Pancreas (tissue), 10 donors: ENCODE measurements at regions not wholly inside any gene's neighbourhood (a gene's known extent, or its start where the extent isn't known, plus 50 kb on each side); places are given as distances from the start of the nearest gene placed in this dataset.

Experiments
- ATAC-seq, 4 donors: fragments of 200-7000 bp; cut with Tn5 transposase; one replicate each; pipeline versions ENCODE4 v1.8.0 to v1.9.1; 2020; ENCODE audit warnings: mild to moderate bottlenecking in 4 of 4, moderate library complexity in 4 of 4
- DNase-seq, 6 donors: peaks; one replicate each; pipeline ENCODE4 v3.0.0-alpha.2; 2020
- FAIRE-seq: peaks from 2 replicates; lab custom pipeline; 2012; peaks lifted over from hg19 to GRCh38; lab: Jason Lieb, UNC
- H3K27ac ChIP-seq, 4 donors: fragments of 200-600 bp; sonication (generic); 1 replicate in 3 of 4; 2 replicates in 1 of 4; pipeline versions ENCODE4 v1.5.0 to v1.8.0; 2020
- H3K27me3 ChIP-seq, 4 donors: fragments of 200-600 bp; one replicate each; pipeline ENCODE4 v1.8.0; 2021
- H3K36me3 ChIP-seq, 3 donors: fragments of 200-600 bp; sonication (generic) in 1 of 3; one replicate each; pipeline versions ENCODE4 v1.5.0 to v1.8.0; 2020 to 2021
- H3K4me1 ChIP-seq, 3 donors: fragments of 200-600 bp; one replicate each; pipeline ENCODE4 v1.8.0; 2021
- H3K4me3 ChIP-seq, 4 donors: fragments of 200-600 bp; sonication (generic) in 2 of 4; one replicate each; pipeline versions ENCODE4 v1.5.0 to v1.8.0; 2020 to 2021
- H3K9me3 ChIP-seq, 4 donors: fragments of 200-600 bp; one replicate each; pipeline ENCODE4 v1.8.0; 2021
- WGBS, 2 donors: extraction: QIAGEN DNeasy Blood & Tissue Kit; methylation state at CpG; one replicate each; pipeline ENCODE4 v1.1.7; 2013; 5-methylcytosine and 5-hydroxymethylcytosine counted together
- intact Hi-C, 3 donors: fragments of 100-400 bp; cut with DNase I; formaldehyde crosslinking; loops; one replicate each; pipeline versions ENCODE4 v1.11.1 to v1.14.2; 2022
- TF ChIP-seq, protein P1 (sequence below), 4 donors: fragments of 200-600 bp; sonication (generic) in 3 of 4; IDR thresholded peaks; one replicate each; pipeline versions ENCODE4 v1.5.0 to v1.8.0; 2021; ENCODE audit warnings: antibody characterized with exemption in 4 of 4
- donor health status: healthy with polysubstance abuse.
- donor health status: DM: no; HTN: no; CAD: no; lungs with moderate emphysema.
- donor health status: DM: no; HTN: no; CAD: no.
- donor health status: control.
- donor health status: control.
- donor health status: Bipolar disorder and iron deficiency.
- donor health status: DM: yes; HTN: yes; CAD: no.
- donor health status: DM: no; HTN: no; CAD: no.
- donor health status: DM: no; HTN: no; CAD: no.
- donor health status: DM: yes; HTN: yes; CAD: no.

DNA sequence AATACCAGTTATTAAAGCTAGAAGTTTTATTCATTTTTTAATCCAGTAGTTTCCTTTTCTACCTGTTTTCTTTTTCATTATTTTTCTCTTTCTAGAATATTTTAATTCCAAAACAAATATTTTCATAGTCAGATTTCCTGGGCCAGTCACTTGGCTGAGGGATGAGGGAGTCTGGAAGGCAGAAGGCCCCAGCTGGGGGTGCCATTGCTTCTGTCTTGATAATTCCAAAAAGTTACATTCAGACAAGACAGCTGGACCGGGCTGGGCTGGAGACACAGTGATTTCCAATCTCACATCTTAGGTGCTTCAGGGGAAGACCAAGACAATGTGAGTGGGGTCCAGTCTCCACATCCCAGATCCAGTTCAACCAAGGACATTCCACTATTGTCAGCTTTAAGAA is 263.5 kb downstream of the TMA16 start:
- TF ChIP-seq, protein P1, sequence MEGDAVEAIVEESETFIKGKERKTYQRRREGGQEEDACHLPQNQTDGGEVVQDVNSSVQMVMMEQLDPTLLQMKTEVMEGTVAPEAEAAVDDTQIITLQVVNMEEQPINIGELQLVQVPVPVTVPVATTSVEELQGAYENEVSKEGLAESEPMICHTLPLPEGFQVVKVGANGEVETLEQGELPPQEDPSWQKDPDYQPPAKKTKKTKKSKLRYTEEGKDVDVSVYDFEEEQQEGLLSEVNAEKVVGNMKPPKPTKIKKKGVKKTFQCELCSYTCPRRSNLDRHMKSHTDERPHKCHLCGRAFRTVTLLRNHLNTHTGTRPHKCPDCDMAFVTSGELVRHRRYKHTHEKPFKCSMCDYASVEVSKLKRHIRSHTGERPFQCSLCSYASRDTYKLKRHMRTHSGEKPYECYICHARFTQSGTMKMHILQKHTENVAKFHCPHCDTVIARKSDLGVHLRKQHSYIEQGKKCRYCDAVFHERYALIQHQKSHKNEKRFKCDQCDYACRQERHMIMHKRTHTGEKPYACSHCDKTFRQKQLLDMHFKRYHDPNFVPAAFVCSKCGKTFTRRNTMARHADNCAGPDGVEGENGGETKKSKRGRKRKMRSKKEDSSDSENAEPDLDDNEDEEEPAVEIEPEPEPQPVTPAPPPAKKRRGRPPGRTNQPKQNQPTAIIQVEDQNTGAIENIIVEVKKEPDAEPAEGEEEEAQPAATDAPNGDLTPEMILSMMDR (IDR thresholded peaks at IDR 0.05), result no peak
- WGBS, 2 donors, result 57 to 62% methylated on average over 1 of the region's 1 CpG
- DNase-seq, result no peak
- Histone ChIP-seq H3K27me3 (peaks cover 0 to 4% (median 0%) of the 10 kb centered on the region in 4 donors), H3K4me1 (no peaks in the 10 kb centered on the region), H3K4me3 (no peak overlapping the region), H3K9me3 (no peaks in the 10 kb centered on the region), H3K36me3 (no peaks in the 10 kb centered on the region), H3K27ac (no peak overlapping the region)
- intact Hi-C loops, result no loop called here
- no peak for ATAC-seq
- FAIRE-seq, result no peak

DNA sequence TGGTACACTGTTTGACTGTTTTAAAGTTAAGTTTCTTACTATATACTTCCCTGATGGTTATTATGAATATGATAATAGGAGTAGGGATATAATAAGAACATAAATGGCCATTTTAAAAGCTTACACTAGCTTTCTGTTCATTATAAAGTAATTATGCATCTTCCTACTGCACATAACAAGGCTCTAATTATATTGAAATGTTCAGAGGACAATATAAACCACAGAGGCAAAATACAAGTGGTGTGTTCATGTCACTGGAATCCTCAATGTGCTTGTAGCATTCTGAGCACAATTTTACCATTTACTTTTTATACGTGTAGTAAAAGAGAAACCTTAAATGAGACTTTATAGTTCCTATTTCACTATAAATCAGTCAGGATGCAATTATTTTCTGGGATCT is 268.3 kb downstream of the TMA16 start:
- intact Hi-C loops, result no loop called here
- FAIRE-seq (no peak), ATAC-seq (no peak), DNase-seq (no peak)
- 45 to 73% methylated on average over 1 of the region's 1 CpG for WGBS, 2 donors
- H3K27me3 ChIP-seq, result peaks cover 0 to 1% (median 0%) of the 10 kb centered on the region in 4 donors
- H3K36me3 ChIP-seq, result no peaks in the 10 kb centered on the region
- H3K4me1 ChIP-seq, result no peaks in the 10 kb centered on the region
- H3K9me3 ChIP-seq, result no peaks in the 10 kb centered on the region
- TF ChIP-seq, protein P1 (IDR thresholded peaks at IDR 0.05), result no peak
- H3K27ac ChIP-seq, result no peak overlapping the region
- no peak overlapping the region for H3K4me3 ChIP-seq

DNA sequence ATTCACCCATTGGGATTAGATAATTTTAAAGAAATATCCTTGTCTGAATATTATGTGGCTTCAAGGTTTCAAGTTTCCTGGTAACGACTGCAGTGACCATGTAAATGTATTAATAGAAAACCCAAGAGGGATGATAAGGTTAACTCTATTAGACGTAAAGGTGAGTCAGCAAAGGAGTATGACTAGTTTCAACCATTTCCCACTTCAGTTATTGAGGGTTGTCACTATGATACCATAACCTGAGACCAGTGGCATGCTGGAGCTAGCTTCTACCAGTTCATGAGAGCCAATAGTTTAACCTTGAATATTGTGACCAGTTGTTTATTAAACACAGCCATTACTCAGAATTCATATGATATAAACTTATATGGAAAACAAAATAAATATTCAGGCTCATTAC is 270.1 kb downstream of the TMA16 start:
- no peak for FAIRE-seq
- intact Hi-C loops, result no loop called here

DNA sequence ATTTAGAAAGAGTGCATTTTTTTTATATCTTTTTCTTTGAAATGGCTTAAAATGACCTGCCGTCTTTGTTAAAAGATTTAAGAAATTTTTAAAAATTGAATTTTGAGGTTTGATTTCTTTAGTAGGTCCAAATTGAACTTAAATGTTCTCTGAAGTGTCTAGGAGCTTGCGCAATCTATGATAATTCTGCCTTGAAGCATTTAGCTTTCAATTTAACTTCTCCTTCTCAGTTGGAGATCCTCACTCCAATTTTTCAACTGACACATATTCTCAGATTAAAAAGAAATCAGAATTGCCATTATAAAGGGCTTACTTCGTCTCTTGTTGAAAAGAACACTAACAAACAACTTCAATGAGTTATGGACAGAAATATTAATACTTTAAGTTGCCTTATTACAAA is 273.5 kb downstream of the TMA16 start:
- TF ChIP-seq, protein P1 (IDR thresholded peaks at IDR 0.05), result no peak
- Histone ChIP-seq H3K4me3 (no peak overlapping the region), H3K4me1 (no peaks in the 10 kb centered on the region), H3K27me3 (no peaks in the 10 kb centered on the region), H3K9me3 (no peaks in the 10 kb centered on the region), H3K36me3 (no peaks in the 10 kb centered on the region), H3K27ac (no peak overlapping the region)
- no peak for DNase-seq
- FAIRE-seq, result no peak
- WGBS, 2 donors, result 61 to 63% methylated on average over 3 of the region's 3 CpGs
- ATAC-seq, result no peak
- intact Hi-C loops, result no loop called here

More for the DNA sequence above, 270.1 kb downstream of the TMA16 start:
- no peak overlapping the region for H3K27ac ChIP-seq
- H3K4me3 ChIP-seq, result no peak overlapping the region
- no peaks in the 10 kb centered on the region for H3K27me3 ChIP-seq
- 28 to 45% methylated on average over 2 of the region's 2 CpGs for WGBS, 2 donors
- TF ChIP-seq, protein P1 (IDR thresholded peaks at IDR 0.05), result no peak
- no peaks in the 10 kb centered on the region for H3K9me3 ChIP-seq
- H3K36me3 ChIP-seq, result no peaks in the 10 kb centered on the region
- no peak for ATAC-seq
- no peaks in the 10 kb centered on the region for H3K4me1 ChIP-seq
- DNase-seq, result no peak

DNA sequence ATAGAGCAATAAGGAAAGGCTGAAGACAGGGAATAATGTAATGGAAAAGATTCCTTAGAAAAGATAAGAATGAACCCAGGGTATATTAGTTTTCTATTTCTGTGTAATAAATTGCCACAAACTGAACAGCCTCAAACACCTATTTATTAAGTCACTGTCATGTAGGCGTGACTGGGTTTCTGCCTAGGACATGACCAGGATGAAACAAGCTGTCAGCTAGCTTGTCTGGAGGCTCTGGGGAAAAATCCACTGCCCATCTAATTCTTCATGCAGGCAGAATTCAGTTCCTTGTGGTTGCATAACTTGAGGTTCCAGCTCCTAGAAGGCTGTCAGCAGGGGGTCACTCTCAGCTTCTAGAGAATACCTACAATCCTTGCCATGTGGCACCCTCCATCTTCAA is 277.7 kb downstream of the TMA16 start:
- Histone ChIP-seq H3K4me1 (no peaks in the 10 kb centered on the region), H3K27ac (no peak overlapping the region), H3K4me3 (no peak overlapping the region), H3K36me3 (no peaks in the 10 kb centered on the region), H3K27me3 (no peaks in the 10 kb centered on the region), H3K9me3 (no peaks in the 10 kb centered on the region)
- TF ChIP-seq, protein P1 (IDR thresholded peaks at IDR 0.05), result no peak
- no peak for DNase-seq
- ATAC-seq, result no peak
- WGBS, 2 donors, result 46 to 54% methylated on average over 1 of the region's 1 CpG
- no peak for FAIRE-seq
- intact Hi-C loops, result no loop called here
